ENCODE measurements at regions not wholly inside any gene's neighbourhood (a gene's known extent, or its start where the extent isn't known, plus 50 kb on each side); places are given as distances from the start of the nearest gene placed in this dataset.
A peak's percentile ranks its signal among the peaks of the same experiment; 100 is the strongest.

- no peak for DNase-seq
These were observed 202.4 kb downstream of the SEC14L1 start for GRCh38 chr17:77343031-77343800.

- DNase-seq, result no peak
These were observed 203.3 kb downstream of the SEC14L1 start for GRCh38 chr17:77344038-77344437.

DNA sequence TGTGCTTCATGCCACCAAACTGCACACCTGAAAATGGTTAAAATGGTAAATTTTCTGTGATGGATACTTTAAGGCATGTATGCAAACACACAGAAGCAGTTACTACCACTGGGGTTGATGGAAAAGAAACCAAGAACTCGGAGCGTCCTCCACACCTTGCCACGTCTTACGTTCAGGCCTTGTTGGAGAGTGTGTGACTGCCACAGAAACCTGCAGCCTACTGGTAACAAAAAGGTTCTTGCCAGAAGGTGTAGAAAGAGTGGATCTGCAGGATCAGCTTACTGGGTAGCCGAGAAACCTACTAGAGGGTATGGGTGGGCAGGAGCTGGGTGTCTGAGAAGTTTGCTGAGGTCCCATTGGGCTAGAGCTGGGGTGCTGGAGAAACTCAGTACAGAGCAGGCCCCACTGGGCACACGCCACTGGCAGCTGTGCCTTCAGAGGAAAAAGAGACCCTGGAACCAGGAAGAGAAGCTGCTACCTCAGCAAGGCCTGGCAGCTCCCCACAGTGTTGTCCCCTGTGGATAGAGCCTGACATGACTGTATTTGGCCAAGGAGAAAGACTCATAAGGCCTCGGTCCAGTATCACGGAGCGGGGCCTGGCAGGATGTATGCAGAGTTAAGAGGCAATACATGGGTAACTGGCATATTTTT lies 204.6 kb downstream of the SEC14L1 start:
- no peak for DNase-seq

GRCh38 chr17:77346765-77347164 lies 206.0 kb downstream of the SEC14L1 start:
- no peak for DNase-seq

GRCh38 chr17:77347544-77347943 lies 206.8 kb downstream of the SEC14L1 start:
- no peak for DNase-seq

GRCh38 chr17:77349976-77350830 lies 209.4 kb downstream of the SEC14L1 start:
- DNase-seq, result peak; percentile 77

- DNase-seq, result no peak
These were observed 211.7 kb downstream of the SEC14L1 start for GRCh38 chr17:77352441-77352840.

GRCh38 chr17:77352996-77353395 lies 212.2 kb downstream of the SEC14L1 start:
- DNase-seq, result no peak

- DNase-seq, result no peak
These were observed 213.1 kb downstream of the SEC14L1 start for GRCh38 chr17:77353684-77354419.

DNA sequence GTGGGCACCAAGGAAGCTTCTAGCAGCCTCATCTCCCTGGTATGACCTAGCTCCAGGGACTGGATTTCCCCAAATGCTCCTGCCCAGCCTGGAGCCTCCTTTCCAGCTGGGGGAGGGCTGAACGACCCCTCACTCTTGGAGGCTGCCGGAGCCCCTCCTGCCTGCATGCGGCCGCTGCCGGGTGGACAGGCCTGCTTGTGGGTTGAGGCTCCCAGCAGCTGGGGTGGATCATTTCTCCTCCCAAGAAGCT lies 213.6 kb downstream of the SEC14L1 start:
- DNase-seq, result no peak

DNA sequence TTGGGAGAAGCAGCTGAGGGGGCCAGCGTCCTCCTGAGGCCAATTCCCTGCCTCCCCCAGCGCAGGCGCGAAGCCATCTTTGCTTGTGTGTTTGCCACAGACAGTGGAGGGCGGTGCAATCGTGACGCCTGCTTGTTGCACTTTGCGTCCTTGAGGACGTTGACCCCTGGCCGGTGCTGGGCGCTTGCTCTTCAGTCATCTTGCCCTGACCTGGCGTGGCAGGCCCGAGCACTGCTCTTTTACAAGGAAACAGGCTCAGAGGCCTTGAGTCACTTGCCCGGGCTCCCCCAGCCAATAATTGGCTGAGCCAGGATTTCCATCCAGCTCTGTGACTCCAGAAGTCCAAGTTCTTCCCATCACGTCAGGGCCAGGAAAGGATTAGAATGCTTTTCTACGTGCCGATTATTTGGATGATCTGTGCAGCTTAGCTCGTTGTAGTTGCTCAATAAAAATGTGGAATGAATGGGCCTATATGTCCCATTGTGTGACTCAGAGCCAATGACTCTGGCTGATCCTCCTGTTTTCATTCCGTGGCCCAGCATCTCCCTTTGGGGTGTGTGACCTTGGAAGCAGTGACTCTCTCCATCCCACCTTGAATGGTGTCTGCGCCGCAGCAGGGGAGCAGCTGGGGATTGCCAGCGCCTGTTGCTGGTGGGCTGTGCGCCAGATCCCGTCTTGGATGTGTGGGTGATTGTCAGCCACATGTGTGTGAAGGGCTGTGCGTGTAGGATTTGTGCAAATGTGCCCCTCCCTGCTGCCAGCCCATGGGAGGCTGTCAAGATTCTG lies 214.1 kb downstream of the SEC14L1 start:
- DNase-seq, result peak; percentile 76

GRCh38 chr17:77356109-77356689 lies 215.4 kb downstream of the SEC14L1 start:
- peak; percentile 30 for DNase-seq

DNA sequence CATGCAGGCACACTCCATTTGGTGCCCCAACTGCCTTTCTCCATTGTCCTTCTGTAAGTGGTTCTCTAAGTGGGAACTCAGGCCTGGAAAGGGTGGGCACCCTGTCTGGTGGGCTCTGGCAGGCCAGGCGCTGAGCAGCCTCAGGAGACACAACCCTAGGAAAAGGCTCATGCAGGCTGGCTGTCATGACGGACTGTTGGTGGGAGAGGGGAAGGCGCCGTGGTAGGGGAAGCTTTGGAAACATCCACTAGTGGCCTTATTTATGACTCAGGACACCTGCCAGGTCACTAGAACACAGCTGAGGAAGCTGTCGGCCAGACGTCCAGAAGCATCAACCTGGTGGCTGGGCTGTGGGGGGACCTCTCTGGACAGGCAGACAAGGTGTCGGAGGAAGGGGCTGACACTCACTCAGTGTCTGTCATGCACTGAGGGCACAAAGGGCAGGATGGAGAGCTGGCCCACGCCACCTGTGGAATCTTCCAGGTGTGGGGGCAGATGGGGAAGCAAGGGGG lies 216.0 kb downstream of the SEC14L1 start:
- peak; percentile 36 for DNase-seq

DNA sequence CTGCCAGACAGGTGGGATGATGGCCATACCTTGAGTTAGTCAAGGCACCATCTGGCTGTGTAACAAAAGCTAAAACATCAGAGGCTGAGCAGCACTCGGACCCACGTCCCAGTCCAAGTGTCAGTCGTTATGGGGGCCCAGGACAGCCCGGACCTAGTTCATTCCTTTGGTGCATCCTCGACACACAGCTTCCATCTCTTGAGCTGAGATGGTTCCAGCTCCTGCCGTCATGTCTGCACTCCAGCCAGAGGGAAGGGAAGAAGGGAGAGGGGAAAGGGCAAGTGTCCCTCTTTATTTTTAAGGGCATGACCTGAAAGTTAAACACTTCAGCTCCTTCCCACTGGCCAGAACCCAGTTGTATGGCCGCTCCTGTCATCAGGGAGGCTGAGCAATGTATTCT lies 218.0 kb downstream of the SEC14L1 start:
- DNase-seq, result no peak

DNA sequence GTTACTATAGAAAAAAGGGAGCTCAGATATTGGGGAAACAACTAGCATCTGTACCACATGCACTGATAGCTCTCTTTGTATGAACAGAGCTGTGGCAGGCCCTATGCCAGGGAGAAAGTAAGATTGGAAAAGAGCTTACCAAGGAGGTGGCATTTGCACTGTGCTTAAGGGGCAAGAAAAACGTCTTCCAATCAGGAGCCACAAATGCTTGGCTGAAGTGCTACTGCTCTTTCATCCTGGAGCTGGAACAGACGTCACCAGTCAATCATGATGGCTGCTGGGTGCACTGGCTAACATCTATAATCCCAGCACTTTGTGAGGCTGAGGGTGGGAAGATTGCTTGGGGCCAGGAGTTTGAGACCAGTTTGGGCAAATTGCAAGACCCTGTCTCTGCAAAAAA lies 218.5 kb downstream of the SEC14L1 start:
- DNase-seq, result no peak

GRCh38 chr17:77361986-77362620 lies 221.3 kb downstream of the SEC14L1 start:
- no peak for DNase-seq

DNA sequence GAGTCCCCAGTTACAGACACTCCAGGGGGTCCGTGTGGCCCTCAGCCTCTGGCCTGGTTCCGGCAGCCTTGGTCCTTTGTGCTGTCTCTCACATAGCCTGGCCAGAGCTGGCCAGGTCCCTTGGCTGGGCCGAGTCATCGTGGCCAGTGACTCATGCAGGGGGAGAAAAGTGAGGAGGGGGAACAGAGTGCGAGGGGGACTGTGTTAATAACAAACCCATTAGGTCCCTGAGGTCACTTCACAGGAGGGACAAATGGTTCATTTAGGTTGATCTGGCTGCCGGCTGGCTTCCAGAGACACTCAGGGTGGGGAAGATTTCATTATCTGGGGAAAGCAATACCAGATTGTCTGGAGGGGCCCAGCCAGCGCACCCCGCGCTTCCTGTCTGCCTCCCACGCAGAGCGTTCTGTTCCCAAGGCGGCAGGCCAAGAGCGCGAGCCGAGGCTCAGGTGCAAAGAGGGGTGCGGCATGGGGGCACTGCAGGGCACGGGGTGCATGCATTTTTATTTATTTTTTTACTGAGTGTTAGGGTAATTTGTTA lies 223.1 kb downstream of the SEC14L1 start:
- DNase-seq, result no peak

DNA sequence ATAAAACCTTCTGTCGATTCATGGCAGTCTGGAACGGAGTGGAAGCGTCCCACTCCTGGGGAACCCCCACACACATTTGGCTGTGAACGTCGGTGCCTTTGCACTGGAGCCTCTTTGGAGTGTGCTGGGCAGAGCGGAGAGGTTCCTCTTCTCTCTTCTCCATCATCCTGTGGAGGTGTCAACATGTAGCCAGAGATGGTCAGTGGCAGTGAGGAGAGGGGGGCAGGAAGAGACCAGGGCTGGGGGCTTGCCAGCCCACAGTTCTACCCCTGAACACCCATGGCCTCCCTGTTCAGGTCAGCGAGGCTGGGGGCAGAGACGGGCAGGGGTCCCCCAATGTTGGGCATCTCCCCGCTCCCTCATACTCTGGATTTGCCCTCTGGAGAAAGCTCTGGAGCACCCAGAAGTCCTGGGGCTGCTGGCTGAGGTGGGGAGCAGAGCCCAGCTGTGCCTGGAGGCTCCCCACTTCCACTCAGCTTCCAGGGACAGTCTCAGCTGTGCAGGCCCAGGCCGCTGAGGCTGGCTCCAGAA lies 223.7 kb downstream of the SEC14L1 start:
- DNase-seq, result no peak

DNA sequence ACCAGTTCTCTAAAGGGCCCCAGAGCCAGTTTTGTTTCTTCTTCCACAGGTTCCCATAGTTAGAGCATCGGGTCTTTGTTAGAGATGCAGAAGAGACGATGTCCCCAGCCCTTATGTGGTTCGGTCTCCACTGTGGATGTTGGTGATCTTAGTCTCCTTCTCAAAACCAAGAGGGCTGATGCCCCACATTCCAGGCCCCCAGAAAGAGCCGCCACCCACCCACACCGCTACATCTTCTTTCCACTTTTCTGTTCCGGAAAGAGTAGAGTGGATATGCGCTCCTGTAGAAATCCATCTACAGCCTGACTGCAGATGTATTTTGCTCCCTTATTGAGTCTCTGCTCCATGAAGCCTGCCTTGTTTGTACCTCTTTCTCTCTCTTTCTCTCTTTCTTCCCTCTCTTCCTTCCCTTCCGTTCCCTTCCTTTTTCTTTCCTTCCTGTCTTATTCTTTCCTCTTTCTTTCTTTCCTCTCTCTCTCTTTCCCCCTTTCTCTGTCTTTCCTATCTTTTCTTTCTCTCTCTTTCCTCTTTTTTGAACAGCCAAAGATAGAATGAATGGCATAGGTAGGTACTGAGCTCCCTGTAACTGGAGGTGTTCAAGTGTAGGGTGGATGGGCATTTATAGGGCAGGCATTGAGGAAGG lies 224.3 kb downstream of the SEC14L1 start:
- DNase-seq, result no peak

DNA sequence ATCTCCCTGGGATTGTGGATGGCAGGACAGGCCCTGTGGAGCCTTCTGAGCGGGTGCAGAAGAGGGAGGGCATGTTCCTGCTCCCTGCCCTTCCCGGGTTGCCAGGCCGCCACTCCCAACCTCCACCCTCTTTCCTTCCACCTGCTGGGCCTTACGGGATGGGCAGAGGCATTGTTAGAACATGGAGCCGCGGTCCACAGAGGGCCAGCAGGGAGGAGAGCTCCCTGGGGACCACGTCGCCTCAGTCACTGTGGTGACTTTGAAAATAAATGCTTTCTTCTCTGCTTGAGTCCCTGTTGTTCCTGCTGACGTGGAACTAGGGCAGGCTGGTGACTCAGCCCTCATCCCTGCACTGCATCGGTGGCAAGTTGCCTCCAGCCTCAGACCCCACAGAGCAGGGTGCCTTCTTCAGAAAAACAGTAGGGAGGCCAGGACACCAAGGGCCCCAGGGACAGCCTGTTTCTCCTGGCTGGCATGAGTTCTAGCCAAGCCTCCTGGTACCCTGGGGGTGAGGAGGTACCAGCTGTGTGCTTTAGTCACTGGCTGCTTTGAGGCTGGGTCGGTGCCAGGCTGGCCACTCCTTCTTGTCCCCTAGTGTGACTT lies 224.9 kb downstream of the SEC14L1 start:
- DNase-seq, result peak; percentile 56
